CD14-positive monocyte (primary cell): ENCODE measurements at regions not wholly inside any gene's neighbourhood (a gene's known extent, or its start where the extent isn't known, plus 50 kb on each side); places are given as distances from the start of the nearest gene placed in this dataset.
"Not testable (repeated sequence)": the region's sequence is repeated elsewhere in the genome, so short reads cannot be mapped to it uniquely, and the experiment has no call there.

Experiments used
- DNase-seq, 3 donors: peaks; one replicate each; pipeline ENCODE4 v3.0.0-alpha.2; 2011 to 2022
- H2AFZ ChIP-seq: 2 replicates; pipeline ENCODE4 v1.6.0; 2012; ENCODE audit warnings: mild to moderate bottlenecking, low read depth, low read length, inconsistent platforms; ENCODE audit not compliant: insufficient read depth, poor library complexity, severe bottlenecking
- H3K27ac ChIP-seq, 2 donors: 1 replicate in 1 of 2; 2 replicates in 1 of 2; pipeline ENCODE4 v1.5.1; 2012 to 2013; ENCODE audit warnings: low read length in 2 of 2, control low read depth in 1 of 2, inconsistent platforms in 1 of 2, low read depth in 1 of 2, mild to moderate bottlenecking in 1 of 2
- H3K27me3 ChIP-seq, 2 donors: one replicate each; pipeline versions ENCODE4 v1.6.0 to v1.6.1; 2011 to 2013; ENCODE audit warnings: low read length in 2 of 2; ENCODE audit not compliant: control insufficient read depth in 2 of 2, insufficient read depth in 2 of 2
- H3K36me3 ChIP-seq, 2 donors: replicated peaks in 1 of 2; 1 replicate in 1 of 2; 2 replicates in 1 of 2; pipeline versions ENCODE4 v1.5.1 to v1.6.1; 2012 to 2013; ENCODE audit warnings: low read length in 2 of 2, control low read depth in 1 of 2, inconsistent platforms in 1 of 2, mild to moderate bottlenecking in 1 of 2; ENCODE audit not compliant: insufficient read depth in 2 of 2, control insufficient read depth in 1 of 2
- H3K4me1 ChIP-seq, 2 donors: 1 replicate in 1 of 2; 2 replicates in 1 of 2; pipeline versions ENCODE4 v1.5.1 to v1.6.1; 2012 to 2013; ENCODE audit warnings: low read length in 2 of 2, control low read depth in 1 of 2, inconsistent platforms in 1 of 2, mild to moderate bottlenecking in 1 of 2, moderate library complexity in 1 of 2; ENCODE audit not compliant: insufficient read depth in 2 of 2, control insufficient read depth in 1 of 2
- H3K4me2 ChIP-seq: replicated peaks from 2 replicates; pipeline ENCODE3; 2012; ENCODE audit warnings: low read length, moderate library complexity, mild to moderate bottlenecking; ENCODE audit not compliant: poor library complexity, severe bottlenecking; ENCODE audit errors: extremely low read depth
- H3K4me3 ChIP-seq, 3 experiments: fragments of 200-600 bp in 1 of 3; sonication (generic) in 1 of 3; replicated peaks in 1 of 3; 1 replicate in 2 of 3; 2 replicates in 1 of 3; pipeline ENCODE4 v1.5.1; 2011 to 2013; ENCODE audit warnings: low read length in 3 of 3, mild to moderate bottlenecking in 3 of 3, control low read depth in 2 of 3, low read depth in 2 of 3, inconsistent platforms in 1 of 3, moderate library complexity in 1 of 3
- H3K79me2 ChIP-seq: 2 replicates; pipeline ENCODE4 v1.6.0; 2012; ENCODE audit warnings: mild to moderate bottlenecking, control low read depth, inconsistent platforms, low read length, moderate library complexity; ENCODE audit not compliant: insufficient read depth
- H3K9ac ChIP-seq: 2 replicates; pipeline ENCODE4 v1.6.0; 2017; ENCODE audit warnings: low read length, mild to moderate bottlenecking; ENCODE audit not compliant: insufficient read depth, poor library complexity, severe bottlenecking
- H3K9me3 ChIP-seq, 2 donors: replicated peaks in 1 of 2; 1 replicate in 1 of 2; 2 replicates in 1 of 2; pipeline versions ENCODE4 v1.5.1 to v1.6.1; 2012 to 2013; ENCODE audit warnings: low read length in 2 of 2, control low read depth in 1 of 2; ENCODE audit not compliant: control insufficient read depth in 1 of 2, insufficient read depth in 1 of 2
- H4K20me1 ChIP-seq: 2 replicates; pipeline ENCODE4 v1.6.0; 2012; ENCODE audit warnings: mild to moderate bottlenecking, low read length, control low read depth, moderate library complexity; ENCODE audit not compliant: insufficient read depth
- H3K27ac Mint-ChIP-seq, 7 donors: one replicate each; pipeline ENCODE4 v1.8.0; 2020; ENCODE audit warnings: mild to moderate bottlenecking in 7 of 7, mixed read lengths in 7 of 7, moderate library complexity in 6 of 7, inconsistent platforms in 2 of 7
- H3K27me3 Mint-ChIP-seq, 3 donors: one replicate each; pipeline ENCODE4 v1.8.0; 2021 to 2022; ENCODE audit warnings: low read depth in 3 of 3, mild to moderate bottlenecking in 3 of 3, mixed read lengths in 3 of 3, moderate library complexity in 3 of 3, inconsistent platforms in 1 of 3
- H3K36me3 Mint-ChIP-seq, 2 donors: one replicate each; pipeline ENCODE4 v1.8.0; 2020; ENCODE audit warnings: mixed read lengths in 2 of 2, inconsistent platforms in 1 of 2, mild to moderate bottlenecking in 1 of 2
- H3K4me1 Mint-ChIP-seq: one replicate; pipeline ENCODE4 v1.8.0; 2020; ENCODE audit warnings: mild to moderate bottlenecking, mixed read lengths
- H3K4me3 Mint-ChIP-seq, 2 donors: one replicate each; pipeline ENCODE4 v1.8.0; 2020; ENCODE audit warnings: mild to moderate bottlenecking in 2 of 2, mixed read lengths in 2 of 2, moderate library complexity in 1 of 2
- H3K9me3 Mint-ChIP-seq, 7 donors: one replicate each; pipeline ENCODE4 v1.8.0; 2020 to 2022; ENCODE audit warnings: mixed read lengths in 7 of 7, mild to moderate bottlenecking in 6 of 7, moderate library complexity in 6 of 7, inconsistent platforms in 2 of 7
- CTCF ChIP-seq: fragments of 200-600 bp; IDR thresholded peaks from one replicate; pipeline ENCODE4 v1.8.0; 2022; ENCODE audit warnings: antibody characterized with exemption, mild to moderate bottlenecking
- WGBS: methylation state at CpG from one replicate; pipeline ENCODE4 v1.1.5; 2013; ENCODE audit warnings: missing lambda C conversion rate; ENCODE audit not compliant: insufficient coverage; 5-methylcytosine and 5-hydroxymethylcytosine counted together
- intact Hi-C, 2 donors: fragments of 100-400 bp; cut with micrococcal nuclease; formaldehyde crosslinking; loops; one replicate each; pipeline versions ENCODE4 v1.15.0 to v1.15.1; 2023

- no CpG with 5 or more reads among the region's 1 CpG for WGBS
- H3K9ac ChIP-seq = no peak overlapping the region
- intact Hi-C loops = no loop called here
- H3K79me2 ChIP-seq = no peaks in the 10 kb centered on the region
- no peaks in the 10 kb centered on the region for H3K36me3 ChIP-seq
- no peak overlapping the region for H3K4me3 ChIP-seq
- DNase-seq = no peak
- Mint-ChIP-seq H3K27me3 (peaks cover 0 to 2% (median 0%) of the 10 kb centered on the region in 3 donors), H3K27ac (no peak overlapping the region), H3K9me3 (peaks cover 9 to 19% (median 16%) of the 10 kb centered on the region in 7 donors), H3K36me3 (no peaks in the 10 kb centered on the region), H3K4me1 (no peaks in the 10 kb centered on the region), H3K4me3 (no peak overlapping the region)
- H3K27me3 ChIP-seq = no peaks in the 10 kb centered on the region
- H3K4me2 ChIP-seq = no peak overlapping the region
- no peak for TF ChIP-seq CTCF
- H3K27ac ChIP-seq = no peak overlapping the region
- no peak overlapping the region for H2AFZ ChIP-seq
- no peaks in the 10 kb centered on the region for H4K20me1 ChIP-seq
- H3K4me1 ChIP-seq = no peaks in the 10 kb centered on the region
- H3K9me3 ChIP-seq = peaks cover 10 to 18% of the 10 kb centered on the region in 2 donors
Measured at GRCh38 chr6:130643361-130643760, 183.8 kb upstream of the SMLR1 start.

GRCh38 chr6:130644175-130644574 is 183.0 kb upstream of the SMLR1 start:
- H3K79me2 ChIP-seq = no peaks in the 10 kb centered on the region
- no peak overlapping the region for H3K4me3 Mint-ChIP-seq
- H3K4me2 ChIP-seq = no peak overlapping the region
- no peaks in the 10 kb centered on the region for H3K4me1 ChIP-seq
- peaks cover 10 to 18% of the 10 kb centered on the region in 2 donors for H3K9me3 ChIP-seq
- H3K36me3 ChIP-seq = no peaks in the 10 kb centered on the region
- no peak overlapping the region for H3K27ac ChIP-seq
- no peaks in the 10 kb centered on the region for H3K27me3 ChIP-seq
- no peak for TF ChIP-seq CTCF
- intact Hi-C loops = no loop called here
- WGBS = no CpG with 5 or more reads among the region's 2 CpGs
- no peak overlapping the region for H2AFZ ChIP-seq
- no peak overlapping the region for H3K9ac ChIP-seq
- H3K36me3 Mint-ChIP-seq = no peaks in the 10 kb centered on the region
- no peaks in the 10 kb centered on the region for H4K20me1 ChIP-seq
- H3K9me3 Mint-ChIP-seq = peaks cover 9 to 19% (median 12%) of the 10 kb centered on the region in 7 donors
- H3K4me1 Mint-ChIP-seq = no peaks in the 10 kb centered on the region
- H3K27me3 Mint-ChIP-seq = peaks cover 0 to 2% (median 0%) of the 10 kb centered on the region in 3 donors
- DNase-seq = no peak
- H3K27ac Mint-ChIP-seq = no peak overlapping the region
- H3K4me3 ChIP-seq = no peak overlapping the region

GRCh38 chr6:130644769-130645168 is 182.4 kb upstream of the SMLR1 start:
- H3K27ac ChIP-seq, H3K4me1 ChIP-seq, H3K27me3 ChIP-seq, H3K27me3 Mint-ChIP-seq, DNase-seq, H3K4me3 Mint-ChIP-seq, intact Hi-C loops, H3K79me2 ChIP-seq, H2AFZ ChIP-seq, H3K4me1 Mint-ChIP-seq, H3K4me2 ChIP-seq, H4K20me1 ChIP-seq, H3K4me3 ChIP-seq, H3K36me3 ChIP-seq, H3K9ac ChIP-seq, H3K27ac Mint-ChIP-seq, H3K36me3 Mint-ChIP-seq: not testable (repeated sequence)
- peaks cover 9 to 19% (median 11%) of the 10 kb centered on the region in 7 donors for H3K9me3 Mint-ChIP-seq
- H3K9me3 ChIP-seq = peaks cover 10 to 18% of the 10 kb centered on the region in 2 donors
- no CpG with 5 or more reads among the region's 3 CpGs for WGBS
